K562 (cell line): ENCODE measurements at regions not wholly inside any gene's neighbourhood (a gene's known extent, or its start where the extent isn't known, plus 50 kb on each side); places are given as distances from the start of the nearest gene placed in this dataset.

Experiments used
- MYC ChIP-seq, 2 experiments: fragments of 250-450 bp in 1 of 2; sonication (Bioruptor Pico) in 1 of 2; IDR thresholded peaks; 2 replicates each; pipeline versions ENCODE4 v1.5.1 to v1.6.1; 2012 to 2021; ENCODE audit warnings: low read depth in 2 of 2, borderline replicate concordance in 1 of 2, improper control_type of control experiment in 1 of 2, low read length in 1 of 2, mild to moderate bottlenecking in 1 of 2, moderate library complexity in 1 of 2
- NRF1 ChIP-seq, 2 experiments: fragments of 450-650 bp; IDR thresholded peaks in 1 of 2; conservative IDR thresholded peaks in 1 of 2; 2 replicates each; pipeline ENCODE4 v1.6.1; 2014; ENCODE audit warnings: mild to moderate bottlenecking in 2 of 2
- TARDBP ChIP-seq: fragments of 450-650 bp; IDR thresholded peaks from 2 replicates; pipeline ENCODE4 v1.6.1; 2016
- TBL1XR1 ChIP-seq, 2 experiments: IDR thresholded peaks; 2 replicates each; pipeline ENCODE4 v1.6.1; 2012; ENCODE audit warnings: improper control_type of control experiment in 2 of 2, low read length in 2 of 2, mild to moderate bottlenecking in 1 of 2
- ZBTB1 ChIP-seq: sonication (generic); formaldehyde crosslinking; IDR thresholded peaks from 2 replicates; pipeline ENCODE4 v1.8.1; 2023; ENCODE audit warnings: missing genetic modification reagents, low read depth, mild to moderate bottlenecking, borderline replicate concordance
- ZNF134 ChIP-seq: fragments of 250-450 bp; sonication (Bioruptor Pico); conservative IDR thresholded peaks from 2 replicates; pipeline ENCODE4 v1.4.0; 2020
- ZNF589 ChIP-seq: fragments of 200-800 bp; sonication (Bioruptor generic); IDR thresholded peaks from 2 replicates; pipeline ENCODE4 v1.6.1; 2016; ENCODE audit warnings: low read depth, missing genetic modification characterization, missing compliant biosample characterization
- TF ChIP-seq, protein P1 (sequence below), 3 experiments: IDR thresholded peaks in 2 of 3; conservative IDR thresholded peaks in 1 of 3; 2 replicates each; pipeline ENCODE4 v1.5.1; 2011 to 2012; ENCODE audit warnings: low read length in 3 of 3, mild to moderate bottlenecking in 3 of 3, control low read depth in 2 of 3, improper control_type of control experiment in 1 of 3, inconsistent platforms in 1 of 3, low read depth in 1 of 3, mixed read lengths in 1 of 3, moderate library complexity in 1 of 3; ENCODE audit not compliant: insufficient read depth in 2 of 3
- TF ChIP-seq, protein P2 (sequence below): sonication (generic); formaldehyde crosslinking; IDR thresholded peaks from 2 replicates; pipeline ENCODE4 v1.8.0; 2022; ENCODE audit warnings: mild to moderate bottlenecking, missing genetic modification reagents
- TF ChIP-seq, protein P3 (sequence below): fragments of 250-450 bp; sonication (Bioruptor Pico); IDR thresholded peaks from 2 replicates; pipeline ENCODE4 v1.4.0; 2020; ENCODE audit warnings: mild to moderate bottlenecking
- TF ChIP-seq, protein P4 (sequence below): sonication (generic); formaldehyde crosslinking; IDR thresholded peaks from 2 replicates; pipeline ENCODE4 v1.8.0; 2023; ENCODE audit warnings: mild to moderate bottlenecking, missing genetic modification reagents
- TF ChIP-seq, protein P5 (sequence below): fragments of 450-650 bp; conservative IDR thresholded peaks from 2 replicates; pipeline ENCODE4 v1.6.1; 2016; ENCODE audit warnings: missing genetic modification characterization, low read depth, mild to moderate bottlenecking, control low read depth, missing compliant biosample characterization

DNA sequence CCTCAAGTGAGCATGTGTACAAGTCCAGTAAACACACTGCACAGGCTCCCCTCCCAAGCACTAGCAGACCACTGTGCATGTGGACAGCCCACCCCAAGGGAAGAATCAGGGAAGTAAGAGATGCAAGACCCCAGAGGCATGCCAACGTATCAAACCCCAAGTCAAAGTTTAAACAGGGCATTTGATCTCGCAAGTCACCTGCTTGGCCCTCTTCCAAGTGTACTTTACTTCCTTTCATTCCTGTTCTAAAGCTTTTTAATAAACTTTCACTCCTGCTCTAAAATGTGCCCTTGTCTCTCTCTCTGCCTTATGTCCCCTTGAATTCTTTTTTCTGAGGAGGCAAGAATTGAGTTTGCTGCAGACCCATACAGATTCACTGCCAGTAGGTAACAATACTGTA is 201.2 kb upstream of the PARD3B start:
- TF ChIP-seq, protein P1, sequence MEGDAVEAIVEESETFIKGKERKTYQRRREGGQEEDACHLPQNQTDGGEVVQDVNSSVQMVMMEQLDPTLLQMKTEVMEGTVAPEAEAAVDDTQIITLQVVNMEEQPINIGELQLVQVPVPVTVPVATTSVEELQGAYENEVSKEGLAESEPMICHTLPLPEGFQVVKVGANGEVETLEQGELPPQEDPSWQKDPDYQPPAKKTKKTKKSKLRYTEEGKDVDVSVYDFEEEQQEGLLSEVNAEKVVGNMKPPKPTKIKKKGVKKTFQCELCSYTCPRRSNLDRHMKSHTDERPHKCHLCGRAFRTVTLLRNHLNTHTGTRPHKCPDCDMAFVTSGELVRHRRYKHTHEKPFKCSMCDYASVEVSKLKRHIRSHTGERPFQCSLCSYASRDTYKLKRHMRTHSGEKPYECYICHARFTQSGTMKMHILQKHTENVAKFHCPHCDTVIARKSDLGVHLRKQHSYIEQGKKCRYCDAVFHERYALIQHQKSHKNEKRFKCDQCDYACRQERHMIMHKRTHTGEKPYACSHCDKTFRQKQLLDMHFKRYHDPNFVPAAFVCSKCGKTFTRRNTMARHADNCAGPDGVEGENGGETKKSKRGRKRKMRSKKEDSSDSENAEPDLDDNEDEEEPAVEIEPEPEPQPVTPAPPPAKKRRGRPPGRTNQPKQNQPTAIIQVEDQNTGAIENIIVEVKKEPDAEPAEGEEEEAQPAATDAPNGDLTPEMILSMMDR (IDR thresholded peaks at IDR 0.05 in 2 of 3, conservative IDR thresholded peaks at IDR 0.05 in 1 of 3; ENCODE audit: insufficient read depth in 2 of 3, low read depth in 1 of 3, low read length in 3 of 3) = no peak
- TF ChIP-seq, protein P2, sequence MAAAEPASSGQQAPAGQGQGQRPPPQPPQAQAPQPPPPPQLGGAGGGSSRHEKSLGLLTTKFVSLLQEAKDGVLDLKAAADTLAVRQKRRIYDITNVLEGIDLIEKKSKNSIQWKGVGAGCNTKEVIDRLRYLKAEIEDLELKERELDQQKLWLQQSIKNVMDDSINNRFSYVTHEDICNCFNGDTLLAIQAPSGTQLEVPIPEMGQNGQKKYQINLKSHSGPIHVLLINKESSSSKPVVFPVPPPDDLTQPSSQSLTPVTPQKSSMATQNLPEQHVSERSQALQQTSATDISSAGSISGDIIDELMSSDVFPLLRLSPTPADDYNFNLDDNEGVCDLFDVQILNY (CRISPR knock-in tag) = no peak
- TF ChIP-seq ZNF589 (CRISPR knock-in tag) (no peak), ZBTB1 (CRISPR knock-in tag) (no peak), NRF1 (conservative IDR thresholded peaks at IDR 0.05 in 1 of 2, IDR thresholded peaks at IDR 0.05 in 1 of 2) (no peak), MYC (IDR thresholded peaks at IDR 0.05; ENCODE audit: low read depth, low read length) (no peak), MYC (CRISPR knock-in tag; IDR thresholded peaks at IDR 0.05; ENCODE audit: borderline replicate concordance, low read depth) (no peak), ZNF134 (CRISPR knock-in tag) (no peak), TBL1XR1 (IDR thresholded peaks at IDR 0.05; ENCODE audit: low read length in 2 of 2) (no peak), TARDBP (no peak)
- TF ChIP-seq, protein P3, sequence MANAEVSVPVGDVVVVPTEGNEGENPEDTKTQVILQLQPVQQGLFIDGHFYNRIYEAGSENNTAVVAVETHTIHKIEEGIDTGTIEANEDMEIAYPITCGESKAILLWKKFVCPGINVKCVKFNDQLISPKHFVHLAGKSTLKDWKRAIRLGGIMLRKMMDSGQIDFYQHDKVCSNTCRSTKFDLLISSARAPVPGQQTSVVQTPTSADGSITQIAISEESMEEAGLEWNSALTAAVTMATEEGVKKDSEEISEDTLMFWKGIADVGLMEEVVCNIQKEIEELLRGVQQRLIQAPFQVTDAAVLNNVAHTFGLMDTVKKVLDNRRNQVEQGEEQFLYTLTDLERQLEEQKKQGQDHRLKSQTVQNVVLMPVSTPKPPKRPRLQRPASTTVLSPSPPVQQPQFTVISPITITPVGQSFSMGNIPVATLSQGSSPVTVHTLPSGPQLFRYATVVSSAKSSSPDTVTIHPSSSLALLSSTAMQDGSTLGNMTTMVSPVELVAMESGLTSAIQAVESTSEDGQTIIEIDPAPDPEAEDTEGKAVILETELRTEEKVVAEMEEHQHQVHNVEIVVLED (CRISPR knock-in tag) = no peak
- TF ChIP-seq, protein P4, sequence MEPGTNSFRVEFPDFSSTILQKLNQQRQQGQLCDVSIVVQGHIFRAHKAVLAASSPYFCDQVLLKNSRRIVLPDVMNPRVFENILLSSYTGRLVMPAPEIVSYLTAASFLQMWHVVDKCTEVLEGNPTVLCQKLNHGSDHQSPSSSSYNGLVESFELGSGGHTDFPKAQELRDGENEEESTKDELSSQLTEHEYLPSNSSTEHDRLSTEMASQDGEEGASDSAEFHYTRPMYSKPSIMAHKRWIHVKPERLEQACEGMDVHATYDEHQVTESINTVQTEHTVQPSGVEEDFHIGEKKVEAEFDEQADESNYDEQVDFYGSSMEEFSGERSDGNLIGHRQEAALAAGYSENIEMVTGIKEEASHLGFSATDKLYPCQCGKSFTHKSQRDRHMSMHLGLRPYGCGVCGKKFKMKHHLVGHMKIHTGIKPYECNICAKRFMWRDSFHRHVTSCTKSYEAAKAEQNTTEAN = no peak
- TF ChIP-seq, protein P5, sequence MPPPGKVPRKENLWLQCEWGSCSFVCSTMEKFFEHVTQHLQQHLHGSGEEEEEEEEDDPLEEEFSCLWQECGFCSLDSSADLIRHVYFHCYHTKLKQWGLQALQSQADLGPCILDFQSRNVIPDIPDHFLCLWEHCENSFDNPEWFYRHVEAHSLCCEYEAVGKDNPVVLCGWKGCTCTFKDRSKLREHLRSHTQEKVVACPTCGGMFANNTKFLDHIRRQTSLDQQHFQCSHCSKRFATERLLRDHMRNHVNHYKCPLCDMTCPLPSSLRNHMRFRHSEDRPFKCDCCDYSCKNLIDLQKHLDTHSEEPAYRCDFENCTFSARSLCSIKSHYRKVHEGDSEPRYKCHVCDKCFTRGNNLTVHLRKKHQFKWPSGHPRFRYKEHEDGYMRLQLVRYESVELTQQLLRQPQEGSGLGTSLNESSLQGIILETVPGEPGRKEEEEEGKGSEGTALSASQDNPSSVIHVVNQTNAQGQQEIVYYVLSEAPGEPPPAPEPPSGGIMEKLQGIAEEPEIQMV (tag) = no peak
